ENCODE measurements at regions not wholly inside any gene's neighbourhood (a gene's known extent, or its start where the extent isn't known, plus 50 kb on each side); places are given as distances from the start of the nearest gene placed in this dataset.

- DNase-seq = no peak
Observed at GRCh38 chr5:88483964-88484672, 215.5 kb upstream of the TMEM161B start.

GRCh38 chr5:88480801-88481499 is 212.3 kb upstream of the TMEM161B start:
- no peak for DNase-seq

- no peak for DNase-seq
Observed at GRCh38 chr5:88480245-88480644, 211.6 kb upstream of the TMEM161B start.

GRCh38 chr5:88474574-88474973 is 205.9 kb upstream of the TMEM161B start:
- DNase-seq = no peak

GRCh38 chr5:88470745-88471144 is 202.1 kb upstream of the TMEM161B start:
- DNase-seq = no peak

GRCh38 chr5:88459971-88460370 is 191.3 kb upstream of the TMEM161B start:
- no peak for DNase-seq

GRCh38 chr5:88452820-88453219 is 184.2 kb upstream of the TMEM161B start:
- DNase-seq = no peak

GRCh38 chr5:88450239-88450638 is 181.6 kb upstream of the TMEM161B start:
- no peak for DNase-seq

GRCh38 chr5:88438006-88438405 is 169.4 kb upstream of the TMEM161B start:
- no peak for DNase-seq

GRCh38 chr5:88436290-88436689 is 167.6 kb upstream of the TMEM161B start:
- no peak for DNase-seq

- DNase-seq = no peak
Observed at GRCh38 chr5:88428633-88429032, 160.0 kb upstream of the TMEM161B start.

GRCh38 chr5:88426441-88426840 is 157.8 kb upstream of the TMEM161B start:
- DNase-seq = no peak

GRCh38 chr5:88425124-88425523 is 156.5 kb upstream of the TMEM161B start:
- no peak for DNase-seq

GRCh38 chr5:88419931-88420330 is 151.3 kb upstream of the TMEM161B start:
- no peak for DNase-seq

- no peak for DNase-seq
Observed at GRCh38 chr5:88407341-88407740, 138.7 kb upstream of the TMEM161B start.

- DNase-seq = no peak
Observed at GRCh38 chr5:88405783-88406182, 137.1 kb upstream of the TMEM161B start.

GRCh38 chr5:88404405-88404804 is 135.8 kb upstream of the TMEM161B start:
- DNase-seq = no peak

GRCh38 chr5:88401686-88402085 is 133.0 kb upstream of the TMEM161B start:
- no peak for DNase-seq

GRCh38 chr5:88401228-88401627 is 132.6 kb upstream of the TMEM161B start:
- no peak for DNase-seq

- no peak for DNase-seq
Observed at GRCh38 chr5:88399561-88399960, 130.9 kb upstream of the TMEM161B start.

GRCh38 chr5:88398316-88398715 is 129.7 kb upstream of the TMEM161B start:
- no peak for DNase-seq

- DNase-seq = no peak
Observed at GRCh38 chr5:88396751-88397281, 128.2 kb upstream of the TMEM161B start.

GRCh38 chr5:88396000-88396535 is 127.4 kb upstream of the TMEM161B start:
- no peak for DNase-seq

- DNase-seq = no peak
Observed at GRCh38 chr5:88395264-88395663, 126.6 kb upstream of the TMEM161B start.
